Astrocyte (in vitro differentiated cells and primary cell): ENCODE measurements at regions not wholly inside any gene's neighbourhood (a gene's known extent, or its start where the extent isn't known, plus 50 kb on each side); places are given as distances from the start of the nearest gene placed in this dataset.

Experiments used
- EZH2 ChIP-seq: IDR thresholded peaks from 2 replicates; pipeline ENCODE4 v1.6.1; 2012; ENCODE audit warnings: mild to moderate bottlenecking, low read length, inconsistent platforms; ENCODE audit not compliant: insufficient read depth
- TF ChIP-seq, protein P1 (sequence below): IDR thresholded peaks from 2 replicates; pipeline ENCODE4 v1.5.1; 2011; ENCODE audit warnings: low read depth, mild to moderate bottlenecking, inconsistent platforms, low read length, moderate library complexity; ENCODE audit not compliant: insufficient read depth

DNA sequence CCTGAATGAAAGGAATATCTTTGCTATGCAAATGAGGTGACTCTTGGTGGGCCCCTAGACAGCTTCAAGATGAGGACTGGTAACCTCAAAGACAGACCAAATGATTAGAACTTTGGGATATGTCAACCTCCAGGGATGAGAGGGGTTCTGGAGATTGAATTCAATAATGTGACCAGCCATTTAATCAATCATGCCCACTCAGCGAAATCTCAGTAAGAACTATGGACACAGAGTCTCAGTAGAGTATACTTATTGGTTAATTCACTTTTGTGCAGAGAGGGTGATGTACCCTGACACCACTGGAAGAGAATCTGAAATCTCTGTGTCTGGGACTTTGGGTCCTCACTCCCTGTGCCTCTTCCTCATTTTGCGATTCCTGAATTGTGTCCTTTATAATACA lies 662.8 kb downstream of the OLFM4 start:
- TF ChIP-seq, protein P1, sequence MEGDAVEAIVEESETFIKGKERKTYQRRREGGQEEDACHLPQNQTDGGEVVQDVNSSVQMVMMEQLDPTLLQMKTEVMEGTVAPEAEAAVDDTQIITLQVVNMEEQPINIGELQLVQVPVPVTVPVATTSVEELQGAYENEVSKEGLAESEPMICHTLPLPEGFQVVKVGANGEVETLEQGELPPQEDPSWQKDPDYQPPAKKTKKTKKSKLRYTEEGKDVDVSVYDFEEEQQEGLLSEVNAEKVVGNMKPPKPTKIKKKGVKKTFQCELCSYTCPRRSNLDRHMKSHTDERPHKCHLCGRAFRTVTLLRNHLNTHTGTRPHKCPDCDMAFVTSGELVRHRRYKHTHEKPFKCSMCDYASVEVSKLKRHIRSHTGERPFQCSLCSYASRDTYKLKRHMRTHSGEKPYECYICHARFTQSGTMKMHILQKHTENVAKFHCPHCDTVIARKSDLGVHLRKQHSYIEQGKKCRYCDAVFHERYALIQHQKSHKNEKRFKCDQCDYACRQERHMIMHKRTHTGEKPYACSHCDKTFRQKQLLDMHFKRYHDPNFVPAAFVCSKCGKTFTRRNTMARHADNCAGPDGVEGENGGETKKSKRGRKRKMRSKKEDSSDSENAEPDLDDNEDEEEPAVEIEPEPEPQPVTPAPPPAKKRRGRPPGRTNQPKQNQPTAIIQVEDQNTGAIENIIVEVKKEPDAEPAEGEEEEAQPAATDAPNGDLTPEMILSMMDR, result no peak
- no peak for TF ChIP-seq EZH2
